NCI-H526 (cell line): ENCODE measurements at regions not wholly inside any gene's neighbourhood (a gene's known extent, or its start where the extent isn't known, plus 50 kb on each side); places are given as distances from the start of the nearest gene placed in this dataset.

Experiments used
- DNase-seq, 2 experiments: peaks; one replicate each; lab custom pipeline; 2025; lab: John Stamatoyannopoulos, UW

DNA sequence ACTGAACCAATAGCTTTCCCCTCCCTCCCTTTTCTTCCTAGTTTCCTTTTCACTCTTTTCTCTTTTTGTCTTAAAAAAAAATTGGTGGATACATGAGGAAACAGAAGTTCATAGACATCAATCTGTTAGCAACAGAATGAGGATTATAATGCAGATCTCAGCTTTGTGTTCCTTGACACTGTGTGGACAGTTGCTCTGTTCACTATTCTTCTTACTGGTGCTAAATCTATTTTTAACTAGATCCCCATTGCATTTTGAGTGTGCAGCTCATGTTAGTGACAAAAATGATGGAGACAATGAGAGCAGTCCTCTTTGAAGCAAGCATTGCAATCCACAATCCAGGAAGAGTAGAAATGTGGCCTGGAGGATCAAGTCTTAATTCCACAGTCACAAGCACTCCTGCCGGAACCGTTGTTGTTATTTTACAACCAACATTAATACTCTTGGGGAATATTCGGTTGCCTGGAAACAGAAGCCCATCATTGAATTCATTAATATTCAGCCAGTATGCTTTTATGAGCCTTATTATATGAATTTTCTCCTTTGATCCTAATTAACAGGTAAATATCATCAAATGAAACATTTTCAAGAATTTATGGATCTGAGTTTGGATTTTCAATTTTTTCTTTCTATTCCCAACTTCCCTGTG lies 1016.8 kb downstream of the NTRK3 start:
- DNase-seq = no peak

- no peak for DNase-seq
Observed at GRCh38 chr15:87238451-87239068, 1018.0 kb downstream of the NTRK3 start.

- DNase-seq = no peak
Observed at GRCh38 chr15:87228460-87228859, 1028.1 kb downstream of the NTRK3 start.

GRCh38 chr15:87227846-87228245 lies 1028.7 kb downstream of the NTRK3 start:
- no peak for DNase-seq

GRCh38 chr15:87225436-87225835 lies 1031.1 kb downstream of the NTRK3 start:
- no peak for DNase-seq

DNA sequence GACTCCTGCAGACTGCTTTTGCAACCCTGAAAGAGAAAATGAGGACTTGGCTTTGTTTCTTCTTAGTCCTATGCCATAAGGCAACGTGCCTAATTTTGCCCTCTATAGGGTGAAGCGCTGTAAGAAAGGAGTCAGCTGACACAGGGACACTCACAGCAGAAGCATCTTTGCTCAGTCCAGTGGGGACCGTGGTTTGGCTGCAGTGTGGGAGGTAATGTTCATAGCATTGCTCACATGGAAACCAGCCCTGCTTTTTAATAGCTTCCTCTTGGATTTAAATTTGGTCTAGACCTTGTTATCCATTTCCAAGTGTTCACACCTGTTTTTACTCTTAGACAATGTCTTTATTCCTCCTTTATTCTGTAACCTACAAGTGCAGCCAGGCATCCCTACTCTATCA lies 1032.1 kb downstream of the NTRK3 start:
- DNase-seq = no peak

DNA sequence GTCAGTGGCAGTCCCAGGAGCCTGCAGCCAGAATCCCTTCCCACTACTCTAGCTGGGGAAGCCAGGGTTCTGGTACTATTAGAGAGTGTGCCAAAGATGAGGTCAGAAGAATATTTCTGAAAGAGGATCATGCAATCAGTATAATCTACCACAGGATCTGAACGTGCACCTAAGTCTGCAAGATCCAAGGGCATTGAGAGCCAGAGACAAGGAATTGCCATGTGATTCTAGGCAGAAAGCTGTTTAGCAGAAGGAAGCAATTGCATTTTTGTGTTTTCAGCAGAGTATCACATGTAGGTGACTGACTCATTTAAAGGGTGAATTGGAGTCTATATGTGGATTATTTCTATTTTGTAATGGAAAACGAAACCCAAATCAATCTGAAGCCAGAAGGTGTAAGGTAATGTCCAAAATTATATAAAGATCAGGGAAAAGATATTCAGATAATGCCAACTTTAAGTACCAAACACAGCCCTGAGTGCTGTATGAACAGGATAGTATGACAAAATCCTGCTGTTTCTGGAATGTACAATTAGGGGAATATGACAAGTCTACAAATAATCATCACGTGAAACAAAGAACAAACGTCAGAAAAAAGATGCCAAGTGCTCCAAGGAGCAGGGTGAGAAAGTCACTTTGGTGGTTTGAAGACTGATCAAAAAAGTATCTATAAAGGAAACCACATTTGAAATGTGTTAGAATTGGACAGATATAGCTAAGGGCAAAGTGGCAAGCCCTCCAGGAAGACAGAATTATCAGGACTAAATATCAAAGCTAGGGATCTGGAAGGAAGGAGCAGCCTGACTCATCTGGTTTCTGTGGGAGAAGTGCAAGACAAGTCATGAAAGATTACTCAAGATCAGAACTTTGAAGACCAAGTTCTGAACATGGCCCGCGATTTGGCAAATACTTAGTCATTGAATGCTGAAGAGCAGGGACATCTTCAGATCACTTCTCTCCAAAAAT lies 1036.6 kb downstream of the NTRK3 start:
- DNase-seq = no peak

- DNase-seq = no peak
Observed at GRCh38 chr15:87215100-87215499, 1041.4 kb downstream of the NTRK3 start.

- DNase-seq = no peak
Observed at GRCh38 chr15:87213626-87214025, 1042.9 kb downstream of the NTRK3 start.

DNA sequence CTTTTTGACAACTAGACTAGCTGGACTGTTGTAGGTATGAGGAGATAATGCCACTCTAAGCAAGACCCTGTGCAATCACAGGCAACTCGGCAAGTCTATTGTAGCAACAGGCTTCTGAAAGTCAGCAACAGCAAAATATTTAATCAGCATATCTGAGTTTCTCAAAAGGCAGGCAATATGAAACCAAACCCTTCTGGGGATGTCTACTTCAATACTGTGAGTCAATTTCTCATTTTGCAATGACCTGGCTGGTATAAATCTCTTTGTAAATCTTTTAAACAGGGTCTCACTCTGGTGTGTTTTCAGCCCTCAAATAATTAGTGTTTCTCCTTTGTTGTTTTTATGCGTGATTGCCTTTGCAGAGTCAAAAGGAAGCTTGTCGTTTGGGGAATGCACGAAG lies 1044.5 kb downstream of the NTRK3 start:
- no peak for DNase-seq

GRCh38 chr15:87211547-87211946 lies 1045.0 kb downstream of the NTRK3 start:
- no peak for DNase-seq

DNA sequence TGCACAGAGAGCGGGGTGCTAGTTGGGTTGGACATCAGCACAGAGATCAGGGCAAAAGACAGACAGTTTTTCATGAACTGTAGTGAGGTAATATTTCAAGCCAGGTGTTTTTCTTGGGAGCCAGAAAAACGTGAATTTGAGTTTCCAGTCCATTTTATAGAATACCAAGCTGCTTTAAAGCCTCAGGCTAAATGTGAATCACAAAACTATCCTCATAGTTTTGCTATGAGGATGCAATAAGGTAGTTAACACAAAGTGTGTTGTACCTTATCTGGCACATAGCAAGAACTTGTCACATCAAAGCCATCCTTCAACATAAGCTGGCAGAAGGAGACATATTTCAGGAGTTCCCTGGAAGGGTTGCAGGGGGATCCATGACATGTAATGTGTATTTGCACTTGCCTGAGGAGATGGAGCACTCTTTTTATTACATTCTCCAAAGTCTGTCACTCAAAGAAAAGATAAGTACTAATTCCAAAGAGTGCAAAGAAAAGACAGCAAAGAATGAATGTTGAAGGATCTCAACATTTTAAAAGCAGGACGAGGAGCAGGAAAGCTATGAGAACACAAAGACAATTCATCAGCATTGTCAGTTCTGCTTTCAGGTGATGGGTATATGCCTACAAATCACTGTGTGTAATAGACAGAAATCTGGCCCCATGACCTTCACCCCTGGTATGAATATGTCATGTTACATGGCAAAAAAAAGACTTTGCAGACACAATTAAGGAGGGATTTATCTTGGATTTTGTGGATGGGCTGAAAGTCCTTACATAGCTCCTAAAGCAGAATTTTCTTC lies 1046.4 kb downstream of the NTRK3 start:
- no peak for DNase-seq

DNA sequence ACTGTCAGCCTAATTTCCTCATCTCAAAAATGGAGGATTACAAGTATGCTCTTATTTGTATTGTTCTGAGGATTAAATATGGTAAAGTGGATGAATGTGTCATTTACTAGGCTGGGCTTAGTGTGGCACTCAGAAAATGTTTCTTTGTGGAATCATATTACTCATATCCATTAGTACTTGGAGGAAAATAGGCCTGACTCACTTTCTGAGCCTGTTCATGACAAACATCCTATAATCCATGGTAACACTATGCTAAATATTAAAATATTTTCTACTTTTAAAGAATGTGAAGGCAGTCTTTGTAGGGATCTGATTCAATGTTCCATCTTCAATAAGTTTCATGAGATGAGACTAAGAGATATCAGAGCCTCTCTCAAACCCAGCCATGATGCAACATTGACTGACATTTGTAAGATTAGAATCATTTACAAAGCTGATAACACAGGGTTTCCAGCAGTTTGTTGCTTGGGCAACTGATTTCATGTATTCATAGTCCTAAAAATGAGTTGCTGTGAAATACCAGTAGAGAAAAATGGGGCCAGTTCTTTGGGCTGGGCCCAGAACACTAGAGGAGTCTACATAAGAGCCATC lies 1048.5 kb downstream of the NTRK3 start:
- no peak for DNase-seq

DNA sequence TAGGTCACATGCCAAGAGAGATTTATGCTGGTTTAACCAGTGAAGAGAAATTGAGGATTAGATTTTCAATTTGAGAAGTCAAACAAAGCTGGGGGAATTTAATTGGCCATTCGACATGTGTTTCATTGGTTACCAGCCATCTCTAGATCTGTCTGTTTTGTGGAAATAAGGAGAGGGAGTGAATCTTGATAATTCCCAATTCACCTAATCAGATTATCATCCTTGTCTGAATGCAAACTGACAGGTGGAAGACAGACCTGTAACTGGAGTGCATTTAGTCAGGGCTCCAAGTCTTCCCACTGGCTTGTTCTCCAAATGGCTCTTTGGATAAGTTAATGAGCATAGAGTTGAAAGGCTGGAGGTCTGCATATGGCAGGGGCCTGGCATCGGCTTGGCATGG lies 1049.3 kb downstream of the NTRK3 start:
- DNase-seq = no peak

- no peak for DNase-seq
Observed at GRCh38 chr15:87201986-87202385, 1054.6 kb downstream of the NTRK3 start.

- DNase-seq = no peak
Observed at GRCh38 chr15:87200149-87200548, 1056.4 kb downstream of the NTRK3 start.

- DNase-seq = no peak
Observed at GRCh38 chr15:87197981-87198380, 1058.6 kb downstream of the NTRK3 start.

DNA sequence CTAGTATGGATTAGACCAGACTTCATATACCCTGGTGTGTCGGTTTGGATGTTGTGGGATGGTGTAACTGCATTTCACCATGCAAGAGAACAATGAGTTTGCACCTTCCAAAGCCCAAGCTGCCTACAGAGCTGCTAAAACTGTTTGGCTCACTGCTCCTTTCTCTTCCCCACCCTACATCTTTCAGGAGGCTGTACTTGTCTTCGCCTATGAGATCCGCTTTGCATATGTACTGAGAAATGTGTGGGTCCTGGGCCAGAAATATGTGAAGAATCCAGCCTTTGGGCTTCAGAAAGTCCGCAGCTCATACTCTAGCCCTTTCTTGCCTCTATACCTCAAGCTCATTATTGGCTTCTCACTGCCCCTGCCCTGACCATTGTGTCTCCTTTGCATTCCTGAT lies 1060.0 kb downstream of the NTRK3 start:
- no peak for DNase-seq

DNA sequence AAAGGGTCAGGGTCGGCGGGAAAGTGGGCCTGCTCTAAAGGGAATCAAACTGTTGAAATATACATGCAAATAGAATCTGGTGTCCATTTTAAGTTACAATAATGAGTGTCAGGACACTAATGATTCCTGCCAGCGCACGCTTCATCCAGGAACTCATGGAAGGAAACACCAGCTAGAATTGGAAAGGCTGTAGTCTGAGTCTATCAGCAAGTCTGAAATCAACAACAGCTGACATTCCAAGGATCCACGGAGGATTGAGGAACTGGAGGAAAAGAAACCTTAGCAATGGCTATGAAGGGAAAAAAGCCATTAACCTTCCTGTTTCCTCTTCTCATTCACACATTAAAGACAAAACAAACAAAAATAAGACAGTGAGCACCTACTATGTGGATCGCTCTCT lies 1063.1 kb downstream of the NTRK3 start:
- DNase-seq = no peak

GRCh38 chr15:87167706-87168105 lies 1088.0 kb downstream of the AGBL1 start:
- DNase-seq = no peak

GRCh38 chr15:87167055-87167454 lies 1087.4 kb downstream of the AGBL1 start:
- DNase-seq = no peak

DNA sequence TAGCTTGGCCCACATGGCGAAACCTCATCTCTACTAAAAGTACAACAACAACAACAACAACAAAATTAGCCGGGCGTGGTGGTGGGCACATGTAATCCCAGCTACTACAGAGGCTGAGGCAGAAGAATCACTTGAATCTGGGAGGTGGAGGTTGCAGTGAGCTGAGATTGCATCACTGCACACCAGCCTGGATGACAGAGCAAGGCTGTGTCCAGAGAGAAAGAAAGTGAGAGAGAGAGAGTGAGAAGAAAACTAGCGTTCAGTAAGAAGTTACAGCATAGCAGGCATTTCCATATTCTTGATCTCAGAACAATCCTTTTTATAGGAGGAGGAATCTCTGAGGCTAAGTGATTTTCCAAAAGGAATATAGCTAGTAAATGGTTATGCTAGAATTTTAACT lies 1076.1 kb downstream of the AGBL1 start:
- no peak for DNase-seq
